GM12873 (cell line): ENCODE measurements at regions not wholly inside any gene's neighbourhood (a gene's known extent, or its start where the extent isn't known, plus 50 kb on each side); places are given as distances from the start of the nearest gene placed in this dataset.

Source experiments
- TF ChIP-seq, protein P1 (sequence below): IDR thresholded peaks from 2 replicates; pipeline ENCODE4 v1.5.1; 2012; ENCODE audit warnings: low read depth, mild to moderate bottlenecking, moderate library complexity, low read length, control low read depth; ENCODE audit not compliant: insufficient read depth; ENCODE audit errors: missing control alignments

DNA sequence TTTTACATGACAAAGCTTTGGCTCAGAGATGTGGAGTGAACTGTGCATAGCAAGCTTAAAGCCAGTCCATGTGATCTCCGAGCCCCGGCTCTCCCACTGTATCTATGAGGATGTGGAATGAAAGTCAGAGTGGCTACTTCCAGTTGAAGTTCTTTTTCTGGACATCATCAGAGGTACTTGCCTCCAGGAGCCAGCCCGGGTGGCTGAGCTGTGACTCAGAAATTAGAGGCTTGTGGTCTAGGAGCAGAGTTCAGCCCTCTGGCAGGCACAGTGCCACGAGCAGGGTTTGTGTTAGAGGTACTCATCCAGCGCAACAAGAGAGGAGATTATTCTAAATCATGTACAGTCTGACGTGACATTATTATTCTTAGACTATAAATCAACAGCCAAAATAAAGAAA is 322.5 kb downstream of the CDK5RAP2 start:
- TF ChIP-seq, protein P1, sequence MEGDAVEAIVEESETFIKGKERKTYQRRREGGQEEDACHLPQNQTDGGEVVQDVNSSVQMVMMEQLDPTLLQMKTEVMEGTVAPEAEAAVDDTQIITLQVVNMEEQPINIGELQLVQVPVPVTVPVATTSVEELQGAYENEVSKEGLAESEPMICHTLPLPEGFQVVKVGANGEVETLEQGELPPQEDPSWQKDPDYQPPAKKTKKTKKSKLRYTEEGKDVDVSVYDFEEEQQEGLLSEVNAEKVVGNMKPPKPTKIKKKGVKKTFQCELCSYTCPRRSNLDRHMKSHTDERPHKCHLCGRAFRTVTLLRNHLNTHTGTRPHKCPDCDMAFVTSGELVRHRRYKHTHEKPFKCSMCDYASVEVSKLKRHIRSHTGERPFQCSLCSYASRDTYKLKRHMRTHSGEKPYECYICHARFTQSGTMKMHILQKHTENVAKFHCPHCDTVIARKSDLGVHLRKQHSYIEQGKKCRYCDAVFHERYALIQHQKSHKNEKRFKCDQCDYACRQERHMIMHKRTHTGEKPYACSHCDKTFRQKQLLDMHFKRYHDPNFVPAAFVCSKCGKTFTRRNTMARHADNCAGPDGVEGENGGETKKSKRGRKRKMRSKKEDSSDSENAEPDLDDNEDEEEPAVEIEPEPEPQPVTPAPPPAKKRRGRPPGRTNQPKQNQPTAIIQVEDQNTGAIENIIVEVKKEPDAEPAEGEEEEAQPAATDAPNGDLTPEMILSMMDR: no peak

DNA sequence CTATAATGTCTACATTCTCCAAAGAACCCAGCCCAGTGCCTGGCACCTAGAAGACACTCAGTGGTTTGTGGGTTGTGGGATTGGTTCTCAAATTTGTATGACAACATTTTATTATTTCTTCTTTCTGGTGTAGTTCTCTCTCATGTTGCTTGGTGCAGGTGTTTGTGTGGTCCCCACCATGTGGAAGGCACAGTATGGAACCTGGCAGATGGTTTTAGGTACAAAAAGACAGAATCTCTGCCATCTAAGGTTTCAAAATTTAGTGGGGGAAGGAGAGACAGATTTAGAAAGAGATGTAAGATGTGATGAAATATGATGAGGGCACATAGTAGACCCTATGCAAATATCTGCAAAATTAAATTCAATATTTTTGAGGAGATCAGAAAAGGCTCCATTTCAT is 323.8 kb downstream of the CDK5RAP2 start:
- TF ChIP-seq, protein P1: no peak

DNA sequence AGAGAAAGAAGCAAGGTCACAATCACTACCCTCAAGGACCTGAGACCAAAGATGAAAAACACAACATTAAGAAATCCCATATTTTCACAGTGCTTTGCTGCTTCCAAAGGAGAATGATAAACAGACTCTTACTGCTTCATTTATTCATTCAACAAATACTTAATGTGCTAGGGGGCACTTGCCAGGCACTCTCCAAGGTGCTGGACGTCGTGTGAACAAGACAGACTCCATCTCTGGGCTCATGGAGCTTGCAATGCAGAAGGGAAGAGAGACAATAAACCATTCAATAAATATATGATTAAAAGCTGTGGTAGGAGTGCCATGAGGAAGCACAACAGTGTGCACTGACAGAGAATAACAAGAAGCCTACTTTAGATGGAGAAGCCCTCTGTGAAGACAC is 327.7 kb downstream of the CDK5RAP2 start:
- TF ChIP-seq, protein P1: no peak

DNA sequence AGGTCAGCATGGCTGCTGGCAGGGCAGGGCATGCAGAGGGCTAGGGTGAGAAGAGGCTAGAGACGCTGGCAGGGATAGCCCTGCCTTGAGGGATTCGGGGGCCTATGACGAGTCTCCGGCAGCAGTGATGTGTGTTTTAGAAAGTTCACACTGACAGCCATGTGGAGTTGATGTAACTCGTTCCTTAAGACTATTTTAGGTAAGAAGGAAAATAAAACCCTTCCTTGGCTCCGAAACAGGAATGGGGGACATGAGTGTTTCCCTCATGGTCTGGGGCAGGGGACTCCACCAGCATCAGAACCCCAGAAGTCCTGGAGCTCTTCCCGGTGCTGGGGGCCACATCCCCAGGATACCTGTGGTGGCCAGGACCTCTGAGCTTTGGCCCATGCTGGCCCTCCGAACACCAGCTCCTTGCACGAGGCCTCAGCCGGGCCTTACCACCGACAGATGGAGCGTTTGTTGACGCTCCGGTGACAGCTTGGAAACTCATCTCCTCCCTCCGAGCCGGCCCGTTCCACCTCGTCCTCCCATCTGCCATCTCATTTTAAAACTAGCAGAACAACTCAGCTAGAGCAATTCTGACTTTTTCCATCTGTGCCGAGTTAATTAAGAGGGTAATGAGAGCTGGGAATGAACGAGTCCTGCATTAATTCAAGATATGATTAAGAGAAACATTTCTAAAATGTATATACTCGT is 337.7 kb downstream of the CDK5RAP2 start:
- TF ChIP-seq, protein P1: no peak

DNA sequence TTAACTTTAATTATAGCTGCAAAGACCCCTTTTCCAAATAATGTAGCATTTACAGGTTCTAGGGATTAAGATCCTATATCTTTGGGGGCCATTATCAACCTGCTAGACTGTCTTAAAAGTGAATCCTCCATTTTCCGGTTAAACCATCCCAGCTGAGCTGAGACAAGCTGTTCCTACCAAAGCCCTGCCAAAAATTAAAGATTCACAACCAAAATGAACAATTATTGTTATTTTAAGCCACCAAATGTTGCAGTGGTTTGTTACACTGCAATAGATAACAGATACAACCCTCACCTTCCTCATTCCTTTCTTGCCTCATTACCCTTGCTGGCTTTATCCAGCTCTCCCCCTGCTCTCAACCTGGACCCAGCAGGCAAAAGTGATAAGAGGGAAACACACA is 343.4 kb downstream of the CDK5RAP2 start:
- TF ChIP-seq, protein P1: no peak

DNA sequence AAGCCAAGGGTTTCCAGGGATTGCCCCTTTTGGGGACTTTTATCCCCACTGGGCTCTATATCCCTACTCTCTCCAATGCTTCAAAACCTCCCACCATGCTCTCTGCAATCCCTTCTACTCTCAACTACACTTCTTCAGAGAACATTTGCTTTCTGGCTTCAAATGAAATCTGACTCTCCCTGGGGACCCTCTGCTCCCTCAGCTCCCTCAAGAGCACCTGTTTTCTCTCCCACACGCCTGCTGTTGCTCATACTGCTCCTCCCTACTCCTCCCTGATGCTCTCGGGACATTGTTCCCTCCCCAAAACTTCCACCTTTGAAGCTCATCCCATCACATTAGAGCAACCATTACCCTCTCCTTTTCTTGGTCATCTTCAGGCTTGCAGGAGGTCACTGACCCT is 344.9 kb downstream of the CDK5RAP2 start:
- TF ChIP-seq, protein P1: no peak

DNA sequence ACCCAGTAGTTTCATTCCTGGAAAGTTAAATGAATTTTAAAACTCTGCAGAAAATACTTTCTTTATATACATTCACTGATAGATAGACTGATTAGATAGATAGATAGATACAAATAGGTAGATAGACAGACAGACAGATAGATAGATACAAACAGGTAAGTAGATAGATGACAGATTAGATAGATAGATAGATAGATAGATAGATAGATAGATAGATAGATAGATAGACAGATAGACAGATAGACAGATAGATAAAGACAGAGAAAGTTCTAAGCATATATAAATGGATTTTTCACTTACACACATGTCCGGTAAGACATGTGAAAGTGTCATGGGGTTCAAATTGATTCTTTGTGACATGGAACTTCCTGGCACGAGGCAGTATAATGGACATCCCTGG is 349.7 kb downstream of the CDK5RAP2 start:
- TF ChIP-seq, protein P1: no peak
